ENCODE measurements at regions not wholly inside any gene's neighbourhood (a gene's known extent, or its start where the extent isn't known, plus 50 kb on each side); places are given as distances from the start of the nearest gene placed in this dataset.

- TF ChIP-seq ZNF518B (CRISPR knock-in tag; IDR thresholded peaks at IDR 0.05) (no peak), SOX6 (IDR thresholded peaks at IDR 0.05) (no peak), IFI16 (CRISPR knock-in tag; IDR thresholded peaks at IDR 0.05) (no peak), POLR2AphosphoS2 (IDR thresholded peaks at IDR 0.05; ENCODE audit: low read length) (no peak), ZFP91 (CRISPR knock-in tag; IDR thresholded peaks at IDR 0.05) (no peak), FIP1L1 (IDR thresholded peaks at IDR 0.05; ENCODE audit: low read depth, low read length, poor library complexity, severe bottlenecking) (no peak), TFE3 (CRISPR knock-in tag; IDR thresholded peaks at IDR 0.05) (no peak), GTF2B (IDR thresholded peaks at IDR 0.05; ENCODE audit: extremely low read depth, insufficient read length) (no peak), SAFB (IDR thresholded peaks at IDR 0.05; ENCODE audit: borderline replicate concordance, low read depth, low read length) (no peak)
Measured at GRCh38 chr5:114924769-114925168, 244.9 kb downstream of the TRIM36 start (continued).

All from K562 (cell line).